Caco-2 (cell line): ENCODE measurements at regions not wholly inside any gene's neighbourhood (a gene's known extent, or its start where the extent isn't known, plus 50 kb on each side); places are given as distances from the start of the nearest gene placed in this dataset.

Experiments used
- BruUV-seq: library from RNA; stranded (reverse); fragments of 400-500 nt; replicated peaks from 2 replicates; lab custom pipeline; 2021; lab: Mats Ljungman, UMichigan
- CTCF ChIA-PET: fragments of 300-600 bp; sonication (Branson Sonifier 250); formaldehyde crosslinking; loops from one replicate; lab custom pipeline; 2022; ENCODE audit warnings: antibody characterized with exemption; lab: Charles Lee
- POLR2A ChIA-PET: fragments of 300-600 bp; sonication (Branson Sonifier 250); formaldehyde crosslinking; loops from one replicate; lab custom pipeline; 2022; ENCODE audit warnings: antibody characterized with exemption; lab: Charles Lee
- DNase-seq, 2 experiments: peaks; one replicate each; pipeline versions ENCODE4 v3.0.0 to v3.0.0-alpha.2; 2020 to 2022
- H3K27me3 ChIP-seq: replicated peaks from 2 replicates; pipeline ENCODE4 v1.6.0; 2011; ENCODE audit warnings: low read length; ENCODE audit not compliant: control insufficient read depth, insufficient read depth
- H3K36me3 ChIP-seq: 2 replicates; pipeline ENCODE4 v1.5.1; 2011; ENCODE audit warnings: low read length; ENCODE audit not compliant: control insufficient read depth, insufficient read depth
- H3K4me1 ChIP-seq: fragments of 250-450 bp; sonication (Bioruptor Pico); 2 replicates; pipeline ENCODE4 v1.5.1; 2020; ENCODE audit warnings: mild to moderate bottlenecking
- H3K4me3 ChIP-seq: 2 replicates; pipeline ENCODE4 v1.5.1; 2011; ENCODE audit warnings: low read depth, mild to moderate bottlenecking, control low read depth, low read length
- H3K9me3 ChIP-seq: fragments of 250-450 bp; sonication (Bioruptor Pico); 2 replicates; pipeline ENCODE4 v1.5.1; 2020; ENCODE audit warnings: mild to moderate bottlenecking, moderate library complexity
- H3K27ac Mint-ChIP-seq: one replicate; pipeline ENCODE4 v1.8.0; 2022; ENCODE audit warnings: mixed read lengths; ENCODE audit not compliant: unreplicated experiment
- H3K27me3 Mint-ChIP-seq: one replicate; pipeline ENCODE4 v1.8.0; 2022; ENCODE audit warnings: mixed read lengths; ENCODE audit not compliant: insufficient read depth, unreplicated experiment
- H3K36me3 Mint-ChIP-seq: one replicate; pipeline ENCODE4 v1.8.0; 2022; ENCODE audit warnings: mild to moderate bottlenecking, mixed read lengths; ENCODE audit not compliant: insufficient read depth, unreplicated experiment
- H3K4me1 Mint-ChIP-seq: one replicate; pipeline ENCODE4 v1.8.0; 2022; ENCODE audit warnings: low read depth, mixed read lengths; ENCODE audit not compliant: unreplicated experiment
- H3K4me3 Mint-ChIP-seq: one replicate; pipeline ENCODE4 v1.8.0; 2022; ENCODE audit warnings: mild to moderate bottlenecking, moderate library complexity, mixed read lengths; ENCODE audit not compliant: unreplicated experiment
- H3K9me3 Mint-ChIP-seq: one replicate; pipeline ENCODE4 v1.8.0; 2022; ENCODE audit warnings: mixed read lengths; ENCODE audit not compliant: unreplicated experiment
- CTCF ChIP-seq, 2 experiments: fragments of 200-600 bp in 1 of 2; IDR thresholded peaks; 1 replicate in 1 of 2; 2 replicates in 1 of 2; pipeline versions ENCODE4 v1.5.1 to v1.8.0; 2011 to 2022; ENCODE audit warnings: antibody characterized with exemption in 1 of 2, control low read depth in 1 of 2, inconsistent platforms in 1 of 2, low read depth in 1 of 2, low read length in 1 of 2, mild to moderate bottlenecking in 1 of 2, moderate library complexity in 1 of 2; ENCODE audit not compliant: insufficient read depth in 1 of 2, severe bottlenecking in 1 of 2, unreplicated experiment in 1 of 2
- intact Hi-C: fragments of 100-400 bp; cut with micrococcal nuclease; formaldehyde crosslinking; loops from one replicate; pipeline ENCODE4 v1.10.0; 2022; ENCODE audit not compliant: unreplicated experiment

GRCh38 chrX:150256297-150256650, 106.8 kb upstream of the MAMLD1 start:
- Histone ChIP-seq H3K36me3 (no peaks in the 10 kb centered on the region), H3K4me1 (no peaks in the 10 kb centered on the region), H3K27me3 (no peaks in the 10 kb centered on the region), H3K9me3 (no peaks in the 10 kb centered on the region), H3K4me3 (no peak overlapping the region)
- no TSS peak for BruUV-seq
- no peak for DNase-seq
- Mint-ChIP-seq H3K9me3 (no peaks in the 10 kb centered on the region), H3K27ac (no peak overlapping the region), H3K36me3 (no peaks in the 10 kb centered on the region), H3K27me3 (peaks cover 5% of the 10 kb centered on the region), H3K4me1 (no peaks in the 10 kb centered on the region), H3K4me3 (no peak overlapping the region)
- intact Hi-C loops = no loop called here
- no peak for TF ChIP-seq CTCF (IDR thresholded peaks at IDR 0.05; ENCODE audit: insufficient read depth in 1 of 2, low read depth in 1 of 2, low read length in 1 of 2, severe bottlenecking in 1 of 2, unreplicated experiment in 1 of 2)
- ChIA-PET CTCF (no interaction called here), POLR2A (no interaction called here)

GRCh38 chrX:150257353-150258175, 105.6 kb upstream of the MAMLD1 start:
- TF ChIP-seq CTCF (IDR thresholded peaks at IDR 0.05; ENCODE audit: insufficient read depth in 1 of 2, low read depth in 1 of 2, low read length in 1 of 2, severe bottlenecking in 1 of 2, unreplicated experiment in 1 of 2) = no peak
- Histone ChIP-seq H3K4me1 (no peaks in the 10 kb centered on the region), H3K4me3 (no peak overlapping the region), H3K27me3 (no peaks in the 10 kb centered on the region), H3K36me3 (no peaks in the 10 kb centered on the region), H3K9me3 (no peaks in the 10 kb centered on the region)
- intact Hi-C loops = no loop called here
- Mint-ChIP-seq H3K4me1 (no peaks in the 10 kb centered on the region), H3K27me3 (peaks cover 7% of the 10 kb centered on the region), H3K36me3 (no peaks in the 10 kb centered on the region), H3K27ac (no peak overlapping the region), H3K9me3 (no peaks in the 10 kb centered on the region), H3K4me3 (no peak overlapping the region)
- CTCF ChIA-PET = no interaction called here
- no peak for DNase-seq
- BruUV-seq = no TSS peak
- POLR2A ChIA-PET = no interaction called here

- TF ChIP-seq CTCF (IDR thresholded peaks at IDR 0.05; ENCODE audit: insufficient read depth in 1 of 2, low read depth in 1 of 2, low read length in 1 of 2, severe bottlenecking in 1 of 2, unreplicated experiment in 1 of 2) = no peak
- H3K4me3 ChIP-seq = no peak overlapping the region
- peaks cover 9% of the 10 kb centered on the region for H3K27me3 Mint-ChIP-seq
- POLR2A ChIA-PET = no interaction called here
- BruUV-seq = no TSS peak
- no peak for DNase-seq
- H3K4me3 Mint-ChIP-seq = no peak overlapping the region
- intact Hi-C loops = no loop called here
- no peaks in the 10 kb centered on the region for H3K36me3 ChIP-seq
- H3K27me3 ChIP-seq = no peaks in the 10 kb centered on the region
- CTCF ChIA-PET = no interaction called here
- H3K9me3 ChIP-seq = no peaks in the 10 kb centered on the region
- no peaks in the 10 kb centered on the region for H3K4me1 Mint-ChIP-seq
- no peak overlapping the region for H3K27ac Mint-ChIP-seq
- H3K36me3 Mint-ChIP-seq = no peaks in the 10 kb centered on the region
- no peaks in the 10 kb centered on the region for H3K9me3 Mint-ChIP-seq
- no peaks in the 10 kb centered on the region for H3K4me1 ChIP-seq
These were observed 105.0 kb upstream of the MAMLD1 start for GRCh38 chrX:150258176-150258425.
